ENCODE measurements at regions not wholly inside any gene's neighbourhood (a gene's known extent, or its start where the extent isn't known, plus 50 kb on each side); places are given as distances from the start of the nearest gene placed in this dataset.
"Not testable (repeated sequence)": the region's sequence is repeated elsewhere in the genome, so short reads cannot be mapped to it uniquely, and the experiment has no call there.

- no peak overlapping the region for H3K4me3 ChIP-seq (ENCODE audit: low read depth, low read length)
- no peaks in the 10 kb centered on the region for H3K36me3 ChIP-seq
- no peak for TF ChIP-seq CTCF (IDR thresholded peaks at IDR 0.05; ENCODE audit: low read depth, low read length)
- H3K9me3 ChIP-seq (ENCODE audit: severe bottlenecking) = no peaks in the 10 kb centered on the region
- DNase-seq = no peak
- H3K27me3 ChIP-seq (ENCODE audit: insufficient read depth, low read depth, severe bottlenecking) = no peaks in the 10 kb centered on the region
- no peak overlapping the region for H3K27ac ChIP-seq
Measured at GRCh38 chr21:23811805-23812204, 1795.5 kb downstream of the MRPL39 start.

- H3K9me3 ChIP-seq (ENCODE audit: severe bottlenecking) = no peaks in the 10 kb centered on the region
Measured at GRCh38 chr21:23809573-23809972, 1797.7 kb downstream of the MRPL39 start.

GRCh38 chr21:23806966-23807548 lies 1800.2 kb downstream of the MRPL39 start:
- not testable (repeated sequence) for H3K27me3 ChIP-seq (ENCODE audit: insufficient read depth, low read depth, severe bottlenecking); DNase-seq; H3K36me3 ChIP-seq; H3K9me3 ChIP-seq (ENCODE audit: severe bottlenecking); H3K4me3 ChIP-seq (ENCODE audit: low read depth, low read length); H3K27ac ChIP-seq

More at GRCh38 chr21:23809573-23809972, 1797.7 kb downstream of the MRPL39 start:
- no peak for DNase-seq
- no peak for TF ChIP-seq CTCF (IDR thresholded peaks at IDR 0.05; ENCODE audit: low read depth, low read length)
- no peak overlapping the region for H3K27ac ChIP-seq
- no peaks in the 10 kb centered on the region for H3K36me3 ChIP-seq
- no peak overlapping the region for H3K4me3 ChIP-seq (ENCODE audit: low read depth, low read length)
- no peaks in the 10 kb centered on the region for H3K27me3 ChIP-seq (ENCODE audit: insufficient read depth, low read depth, severe bottlenecking)

GRCh38 chr21:23804866-23805265 lies 1802.4 kb downstream of the MRPL39 start:
- no peak for TF ChIP-seq CTCF (IDR thresholded peaks at IDR 0.05; ENCODE audit: low read depth, low read length)
- Histone ChIP-seq H3K27ac (no peak overlapping the region), H3K27me3 (ENCODE audit: insufficient read depth, low read depth, severe bottlenecking) (no peaks in the 10 kb centered on the region), H3K36me3 (no peaks in the 10 kb centered on the region), H3K9me3 (ENCODE audit: severe bottlenecking) (no peaks in the 10 kb centered on the region), H3K4me3 (ENCODE audit: low read depth, low read length) (no peak overlapping the region)
- DNase-seq = no peak

- no peak for DNase-seq
- Histone ChIP-seq H3K36me3 (no peaks in the 10 kb centered on the region), H3K4me3 (ENCODE audit: low read depth, low read length) (no peak overlapping the region), H3K27me3 (ENCODE audit: insufficient read depth, low read depth, severe bottlenecking) (no peaks in the 10 kb centered on the region), H3K9me3 (ENCODE audit: severe bottlenecking) (no peaks in the 10 kb centered on the region), H3K27ac (no peak overlapping the region)
- TF ChIP-seq CTCF (IDR thresholded peaks at IDR 0.05; ENCODE audit: low read depth, low read length) = no peak
Measured at GRCh38 chr21:23801292-23801691, 1806.0 kb downstream of the MRPL39 start.

GRCh38 chr21:23799376-23799775 lies 1807.9 kb downstream of the MRPL39 start:
- H3K4me3 ChIP-seq (ENCODE audit: low read depth, low read length) = no peak overlapping the region
- TF ChIP-seq CTCF (IDR thresholded peaks at IDR 0.05; ENCODE audit: low read depth, low read length) = no peak
- H3K27ac ChIP-seq = no peak overlapping the region
- no peaks in the 10 kb centered on the region for H3K36me3 ChIP-seq
- H3K9me3 ChIP-seq (ENCODE audit: severe bottlenecking) = no peaks in the 10 kb centered on the region
- no peak for DNase-seq
- no peaks in the 10 kb centered on the region for H3K27me3 ChIP-seq (ENCODE audit: insufficient read depth, low read depth, severe bottlenecking)

Data from WERI-Rb-1 (cell line).